WTC11 (cell line): ENCODE measurements at regions not wholly inside any gene's neighbourhood (a gene's known extent, or its start where the extent isn't known, plus 50 kb on each side); places are given as distances from the start of the nearest gene placed in this dataset.

Source experiments
- ATAC-seq: fragments of 200-7000 bp; cut with Tn5 transposase; 2 replicates; pipeline ENCODE4 v1.10.0; 2021; ENCODE audit warnings: mild to moderate bottlenecking, moderate library complexity
- CTCF ChIA-PET: fragments of 300-600 bp; sonication (Branson Sonifier 250); formaldehyde crosslinking; loops from one replicate; lab custom pipeline; 2021; ENCODE audit warnings: antibody characterized with exemption; lab: Charles Lee
- POLR2A ChIA-PET: fragments of 350-600 bp; sonication (Branson Sonifier 250); formaldehyde crosslinking; loops from one replicate; lab custom pipeline; 2021; ENCODE audit warnings: antibody characterized with exemption; lab: Charles Lee
- DNase-seq: peaks from one replicate; pipeline ENCODE4 v3.0.0; 2021; ENCODE audit warnings: low spot score
- H3K27ac Mint-ChIP-seq: 2 replicates; pipeline ENCODE4 v1.8.0; 2021; ENCODE audit warnings: mixed read lengths
- H3K27me3 Mint-ChIP-seq: 2 replicates; pipeline ENCODE4 v1.8.0; 2021; ENCODE audit warnings: low read depth, mild to moderate bottlenecking, moderate library complexity, mixed read lengths
- H3K36me3 Mint-ChIP-seq: 2 replicates; pipeline ENCODE4 v1.8.0; 2021; ENCODE audit warnings: mixed read lengths
- H3K4me1 Mint-ChIP-seq: 2 replicates; pipeline ENCODE4 v1.8.0; 2022; ENCODE audit warnings: mixed read lengths
- H3K4me3 Mint-ChIP-seq: 2 replicates; pipeline ENCODE4 v1.8.0; 2021; ENCODE audit warnings: mild to moderate bottlenecking, moderate library complexity, mixed read lengths
- H3K9me3 Mint-ChIP-seq: 2 replicates; pipeline ENCODE4 v1.8.0; 2021; ENCODE audit warnings: mixed read lengths
- ATF1 ChIP-seq: sonication (generic); formaldehyde crosslinking; IDR thresholded peaks from 2 replicates; pipeline ENCODE4 v1.8.1; 2023; ENCODE audit warnings: mild to moderate bottlenecking, moderate library complexity, missing genetic modification reagents
- CTCF ChIP-seq: fragments of 200-600 bp; IDR thresholded peaks from 2 replicates; pipeline ENCODE4 v1.8.0; 2022; ENCODE audit warnings: antibody characterized with exemption
- E2F5 ChIP-seq: sonication (generic); formaldehyde crosslinking; IDR thresholded peaks from 2 replicates; pipeline ENCODE4 v1.8.1; 2022; ENCODE audit warnings: mild to moderate bottlenecking, moderate library complexity, missing genetic modification reagents
- ERG ChIP-seq: fragments of 250-450 bp; sonication (Bioruptor Pico); IDR thresholded peaks from 2 replicates; pipeline ENCODE4 v1.8.0; 2021; ENCODE audit warnings: mild to moderate bottlenecking
- ESRRA ChIP-seq: sonication (generic); formaldehyde crosslinking; IDR thresholded peaks from 2 replicates; pipeline ENCODE4 v1.8.1; 2022; ENCODE audit warnings: mild to moderate bottlenecking, missing genetic modification reagents, borderline replicate concordance
- GABPB1 ChIP-seq: sonication (generic); formaldehyde crosslinking; IDR thresholded peaks from 2 replicates; pipeline ENCODE4 v1.8.1; 2023; ENCODE audit warnings: mild to moderate bottlenecking, missing genetic modification reagents
- IRF2 ChIP-seq: sonication (generic); formaldehyde crosslinking; IDR thresholded peaks from 2 replicates; pipeline ENCODE4 v1.8.0; 2022; ENCODE audit warnings: low read depth, missing genetic modification reagents, borderline replicate concordance
- MYBL2 ChIP-seq: sonication (generic); formaldehyde crosslinking; IDR thresholded peaks from 2 replicates; pipeline ENCODE4 v1.8.1; 2023; ENCODE audit warnings: mild to moderate bottlenecking, moderate library complexity, missing genetic modification reagents
- NR3C1 ChIP-seq: sonication (generic); formaldehyde crosslinking; conservative IDR thresholded peaks from 2 replicates; pipeline ENCODE4 v1.8.1; 2023; ENCODE audit warnings: low read depth, mild to moderate bottlenecking, missing genetic modification reagents
- PRDM15 ChIP-seq: sonication (generic); formaldehyde crosslinking; IDR thresholded peaks from 2 replicates; pipeline ENCODE4 v1.8.0; 2022; ENCODE audit warnings: missing genetic modification reagents
- SP1 ChIP-seq: sonication (generic); formaldehyde crosslinking; conservative IDR thresholded peaks from 2 replicates; pipeline ENCODE4 v1.8.1; 2022; ENCODE audit warnings: missing genetic modification reagents
- STAT6 ChIP-seq: sonication (generic); formaldehyde crosslinking; conservative IDR thresholded peaks from 2 replicates; pipeline ENCODE4 v1.8.1; 2023; ENCODE audit warnings: mild to moderate bottlenecking, low read depth, missing genetic modification reagents, moderate library complexity
- ZNF121 ChIP-seq: sonication (generic); formaldehyde crosslinking; IDR thresholded peaks from 2 replicates; pipeline ENCODE4 v1.8.0; 2023; ENCODE audit warnings: missing genetic modification reagents
- ZNF138 ChIP-seq: sonication (generic); formaldehyde crosslinking; conservative IDR thresholded peaks from 2 replicates; pipeline ENCODE4 v1.8.1; 2022; ENCODE audit warnings: mild to moderate bottlenecking, moderate library complexity, missing genetic modification reagents
- ZNF281 ChIP-seq: sonication (generic); formaldehyde crosslinking; IDR thresholded peaks from 2 replicates; pipeline ENCODE4 v1.8.0; 2023; ENCODE audit warnings: mild to moderate bottlenecking, missing genetic modification reagents
- ZNF396 ChIP-seq: fragments of 250-450 bp; sonication (Bioruptor Pico); IDR thresholded peaks from 2 replicates; pipeline ENCODE4 v1.8.0; 2021; ENCODE audit warnings: mild to moderate bottlenecking, moderate library complexity, borderline replicate concordance
- TF ChIP-seq, protein P1 (sequence below): sonication (generic); formaldehyde crosslinking; IDR thresholded peaks from 2 replicates; pipeline ENCODE4 v1.8.1; 2023; ENCODE audit warnings: mild to moderate bottlenecking, moderate library complexity, missing genetic modification reagents
- TF ChIP-seq, protein P2 (sequence below): sonication (generic); formaldehyde crosslinking; IDR thresholded peaks from 2 replicates; pipeline ENCODE4 v1.8.1; 2022; ENCODE audit warnings: missing genetic modification reagents, borderline replicate concordance
- TF ChIP-seq, protein P3 (sequence below): sonication (generic); formaldehyde crosslinking; IDR thresholded peaks from 2 replicates; pipeline ENCODE4 v1.8.1; 2023; ENCODE audit warnings: mild to moderate bottlenecking, missing genetic modification reagents, moderate library complexity

- H3K27ac Mint-ChIP-seq: no peak overlapping the region
- H3K36me3 Mint-ChIP-seq: peaks cover 6% of the 10 kb centered on the region
- ChIA-PET CTCF (no interaction called here), POLR2A (no interaction called here)
- ATAC-seq: no peak
- H3K4me1 Mint-ChIP-seq: peaks cover 6% of the 10 kb centered on the region
- H3K9me3 Mint-ChIP-seq: peaks cover 24% of the 10 kb centered on the region
- H3K4me3 Mint-ChIP-seq: no peak overlapping the region
- no peak for DNase-seq
- TF ChIP-seq CTCF: no peak
- TF ChIP-seq ERG (CRISPR knock-in tag): no peak
- no peak for TF ChIP-seq PRDM15
- no peak for TF ChIP-seq STAT6 (CRISPR knock-in tag)
- TF ChIP-seq MYBL2 (CRISPR knock-in tag): no peak
- TF ChIP-seq, protein P1, sequence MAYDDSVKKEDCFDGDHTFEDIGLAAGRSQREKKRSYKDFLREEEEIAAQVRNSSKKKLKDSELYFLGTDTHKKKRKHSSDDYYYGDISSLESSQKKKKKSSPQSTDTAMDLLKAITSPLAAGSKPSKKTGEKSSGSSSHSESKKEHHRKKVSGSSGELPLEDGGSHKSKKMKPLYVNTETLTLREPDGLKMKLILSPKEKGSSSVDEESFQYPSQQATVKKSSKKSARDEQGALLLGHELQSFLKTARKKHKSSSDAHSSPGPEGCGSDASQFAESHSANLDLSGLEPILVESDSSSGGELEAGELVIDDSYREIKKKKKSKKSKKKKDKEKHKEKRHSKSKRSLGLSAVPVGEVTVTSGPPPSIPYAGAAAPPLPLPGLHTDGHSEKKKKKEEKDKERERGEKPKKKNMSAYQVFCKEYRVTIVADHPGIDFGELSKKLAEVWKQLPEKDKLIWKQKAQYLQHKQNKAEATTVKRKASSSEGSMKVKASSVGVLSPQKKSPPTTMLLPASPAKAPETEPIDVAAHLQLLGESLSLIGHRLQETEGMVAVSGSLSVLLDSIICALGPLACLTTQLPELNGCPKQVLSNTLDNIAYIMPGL (CRISPR knock-in tag): no peak
- no peak for TF ChIP-seq ZNF121 (CRISPR knock-in tag)
- TF ChIP-seq, protein P2, sequence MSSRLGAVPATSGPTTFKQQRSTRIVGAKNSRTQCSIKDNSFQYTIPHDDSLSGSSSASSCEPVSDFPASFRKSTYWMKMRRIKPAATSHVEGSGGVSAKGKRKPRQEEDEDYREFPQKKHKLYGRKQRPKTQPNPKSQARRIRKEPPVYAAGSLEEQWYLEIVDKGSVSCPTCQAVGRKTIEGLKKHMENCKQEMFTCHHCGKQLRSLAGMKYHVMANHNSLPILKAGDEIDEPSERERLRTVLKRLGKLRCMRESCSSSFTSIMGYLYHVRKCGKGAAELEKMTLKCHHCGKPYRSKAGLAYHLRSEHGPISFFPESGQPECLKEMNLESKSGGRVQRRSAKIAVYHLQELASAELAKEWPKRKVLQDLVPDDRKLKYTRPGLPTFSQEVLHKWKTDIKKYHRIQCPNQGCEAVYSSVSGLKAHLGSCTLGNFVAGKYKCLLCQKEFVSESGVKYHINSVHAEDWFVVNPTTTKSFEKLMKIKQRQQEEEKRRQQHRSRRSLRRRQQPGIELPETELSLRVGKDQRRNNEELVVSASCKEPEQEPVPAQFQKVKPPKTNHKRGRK (CRISPR knock-in tag): no peak
- TF ChIP-seq ATF1 (CRISPR knock-in tag): no peak
- no peak for TF ChIP-seq ESRRA (CRISPR knock-in tag)
- TF ChIP-seq ZNF281: no peak
- no peak for TF ChIP-seq NR3C1 (CRISPR knock-in tag)
- no peak for TF ChIP-seq E2F5
- TF ChIP-seq SP1 (CRISPR knock-in tag): no peak
- no peak for TF ChIP-seq ZNF396 (CRISPR knock-in tag)
- TF ChIP-seq, protein P3, sequence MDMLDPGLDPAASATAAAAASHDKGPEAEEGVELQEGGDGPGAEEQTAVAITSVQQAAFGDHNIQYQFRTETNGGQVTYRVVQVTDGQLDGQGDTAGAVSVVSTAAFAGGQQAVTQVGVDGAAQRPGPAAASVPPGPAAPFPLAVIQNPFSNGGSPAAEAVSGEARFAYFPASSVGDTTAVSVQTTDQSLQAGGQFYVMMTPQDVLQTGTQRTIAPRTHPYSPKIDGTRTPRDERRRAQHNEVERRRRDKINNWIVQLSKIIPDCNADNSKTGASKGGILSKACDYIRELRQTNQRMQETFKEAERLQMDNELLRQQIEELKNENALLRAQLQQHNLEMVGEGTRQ (CRISPR knock-in tag): no peak
- TF ChIP-seq GABPB1 (CRISPR knock-in tag): no peak
- no peak for TF ChIP-seq ZNF138 (CRISPR knock-in tag)
- TF ChIP-seq IRF2 (CRISPR knock-in tag): no peak
- no peaks in the 10 kb centered on the region for H3K27me3 Mint-ChIP-seq
Observed at GRCh38 chr5:56377573-56377972, 144.4 kb upstream of the ANKRD55 start.
